Pons (tissue), 1 donor: ENCODE measurements at regions not wholly inside any gene's neighbourhood (a gene's known extent, or its start where the extent isn't known, plus 50 kb on each side); places are given as distances from the start of the nearest gene placed in this dataset.
A peak's percentile ranks its signal among the peaks of the same experiment; 100 is the strongest.
"Not testable (repeated sequence)": the region's sequence is repeated elsewhere in the genome, so short reads cannot be mapped to it uniquely, and the experiment has no call there.

Experiments
- DNase-seq: peaks from one replicate; pipeline ENCODE4 v3.0.0-alpha.2; 2016; ENCODE audit warnings: low spot score

DNA sequence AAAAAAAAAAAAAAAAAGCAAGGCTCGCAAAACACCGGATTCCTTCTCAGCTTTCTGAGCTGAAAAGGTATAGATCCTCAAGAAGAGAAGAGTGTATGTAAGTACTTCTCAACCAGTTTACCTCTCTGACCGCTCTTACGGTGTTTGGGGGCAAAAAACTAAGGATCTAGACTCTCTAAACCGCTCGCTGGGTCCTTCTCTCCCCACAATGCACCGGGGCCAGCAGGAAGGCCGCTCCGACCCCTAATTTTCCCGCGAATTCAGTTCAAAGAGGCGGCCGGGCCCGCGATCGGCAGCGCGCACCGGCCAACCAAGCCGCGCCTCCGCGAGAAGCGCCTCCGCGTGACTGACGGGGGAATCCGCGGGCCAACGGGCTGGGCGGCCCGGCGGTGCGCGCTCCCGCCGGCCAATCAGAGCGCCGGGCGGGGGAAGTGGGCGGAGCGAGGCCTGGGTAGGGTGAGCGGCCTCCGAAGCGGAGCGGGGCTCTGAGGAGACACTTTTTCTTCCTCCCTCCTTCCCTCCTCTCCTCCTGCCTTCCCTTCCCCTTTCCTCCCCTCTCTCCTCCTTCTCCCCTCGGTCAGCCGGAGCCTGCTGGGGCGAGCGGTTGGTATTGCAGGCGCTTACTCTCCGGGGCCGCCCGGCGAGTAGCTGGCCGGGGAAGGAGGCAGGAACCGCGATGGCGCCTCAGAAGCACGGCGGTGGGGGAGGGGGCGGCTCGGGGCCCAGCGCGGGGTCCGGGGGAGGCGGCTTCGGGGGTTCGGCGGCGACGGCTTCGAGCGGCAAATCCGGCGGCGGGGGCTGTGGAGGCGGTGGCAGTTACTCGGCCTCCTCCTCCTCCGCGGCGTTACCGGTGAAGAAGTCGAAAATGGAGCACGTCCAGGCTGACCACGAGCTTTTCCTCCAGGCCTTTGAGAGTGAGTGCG is 93.0 kb downstream of the CRLF3 start:
- peak; percentile 79 for DNase-seq

DNA sequence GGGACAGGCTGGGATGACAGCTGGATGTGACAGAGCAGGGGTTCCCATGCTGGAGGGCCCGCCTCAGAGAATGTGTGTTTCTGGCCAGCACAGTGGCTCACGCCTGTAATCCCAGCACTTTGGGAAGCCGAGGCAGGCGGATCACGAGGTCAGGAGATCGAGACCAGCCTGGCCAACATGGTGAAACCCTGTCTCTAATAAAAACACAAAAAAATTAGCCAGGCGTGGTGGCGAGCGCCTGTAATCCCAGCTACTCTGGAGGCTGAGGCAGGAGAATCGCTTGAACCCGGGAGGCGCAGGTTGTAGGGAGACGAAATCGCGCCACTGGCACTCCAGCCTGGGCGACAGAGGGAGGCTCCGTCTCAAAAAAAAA is 93.7 kb downstream of the CRLF3 start:
- DNase-seq, result not testable (repeated sequence)

DNA sequence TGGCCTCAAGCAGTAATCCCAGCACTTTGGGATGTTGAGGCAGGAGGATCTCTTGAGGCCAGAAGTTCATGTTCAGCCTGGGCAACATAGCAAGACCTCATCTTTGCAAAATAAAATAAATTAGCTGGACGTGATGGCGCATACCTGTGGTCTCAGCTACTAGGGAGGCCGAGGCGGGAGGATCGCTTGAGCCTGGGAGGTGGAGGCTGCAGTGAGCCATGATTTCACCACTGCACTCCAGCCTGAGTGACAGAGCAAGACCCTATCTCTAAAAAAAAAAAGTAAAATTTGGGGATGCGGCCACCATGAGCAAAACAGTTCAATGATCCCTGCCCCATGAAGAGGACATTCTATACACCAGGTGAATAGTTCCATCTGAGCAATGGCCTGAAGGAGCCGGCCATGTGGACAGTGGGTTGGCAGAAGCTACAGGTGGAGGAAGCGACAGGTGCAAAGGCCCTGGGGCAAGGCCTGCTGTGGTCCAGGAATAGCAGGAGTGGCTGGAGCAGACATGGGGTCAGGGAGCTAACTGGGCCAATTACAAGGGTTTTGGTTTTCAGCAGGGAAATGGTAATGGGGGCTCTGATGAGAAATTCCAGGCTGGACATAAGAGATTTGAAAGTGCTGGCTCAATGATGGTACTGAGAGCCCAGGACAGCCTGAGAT is 94.2 kb downstream of the CRLF3 start:
- not testable (repeated sequence) for DNase-seq

DNA sequence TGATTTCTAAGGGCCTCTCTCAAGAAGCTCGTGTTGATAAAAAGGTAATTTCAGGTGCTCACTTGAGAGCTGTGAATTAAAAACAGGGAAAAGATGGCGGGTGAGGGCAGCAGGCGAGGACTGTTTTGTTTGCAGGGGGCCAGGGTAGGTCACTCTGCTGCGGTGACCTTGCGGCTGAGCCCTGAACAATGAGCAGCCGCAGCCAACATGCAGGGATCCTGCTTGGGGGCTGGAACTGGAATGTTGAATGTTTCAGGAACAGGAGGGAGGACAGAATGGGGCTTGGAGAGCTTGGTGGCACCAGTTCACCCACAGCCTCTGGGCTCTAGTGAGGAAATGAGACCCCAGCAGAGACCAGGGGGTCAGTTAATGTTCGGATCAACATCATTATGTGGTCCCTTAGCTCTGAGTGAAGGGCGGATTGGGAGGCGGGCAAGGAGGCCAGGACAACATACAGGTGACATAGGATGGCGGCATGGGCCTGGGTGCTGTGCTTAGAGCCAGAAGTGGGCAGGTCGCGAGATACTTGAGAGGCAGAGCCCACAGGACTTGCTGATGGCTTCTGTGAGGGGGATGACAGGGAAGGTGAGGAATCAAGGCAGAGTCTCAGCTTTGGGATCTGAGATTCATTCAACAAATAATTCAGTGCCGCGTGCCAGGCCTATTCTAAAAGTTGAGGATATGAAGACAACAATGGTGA is 94.9 kb downstream of the CRLF3 start:
- not testable (repeated sequence) for DNase-seq

DNA sequence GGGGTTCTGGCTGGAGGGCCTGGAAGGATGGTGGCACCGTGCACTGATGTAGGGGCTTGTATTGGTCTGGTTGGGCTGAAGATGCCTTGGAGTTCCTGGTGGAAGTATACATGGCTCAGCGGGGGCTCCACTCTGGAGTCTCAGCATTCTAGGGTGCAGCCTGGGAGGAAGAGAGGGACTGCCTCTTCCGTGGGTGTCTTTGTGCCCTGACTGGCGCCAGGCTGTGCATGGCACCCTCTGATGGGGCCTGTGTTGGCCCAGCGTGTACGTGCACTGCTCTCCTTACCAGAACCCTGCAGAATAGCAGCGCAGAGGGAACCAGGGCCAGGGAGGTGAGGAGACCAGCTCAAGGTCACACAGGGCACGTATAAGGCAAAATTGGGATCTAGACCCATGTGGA is 97.0 kb downstream of the CRLF3 start:
- DNase-seq, result not testable (repeated sequence)

DNA sequence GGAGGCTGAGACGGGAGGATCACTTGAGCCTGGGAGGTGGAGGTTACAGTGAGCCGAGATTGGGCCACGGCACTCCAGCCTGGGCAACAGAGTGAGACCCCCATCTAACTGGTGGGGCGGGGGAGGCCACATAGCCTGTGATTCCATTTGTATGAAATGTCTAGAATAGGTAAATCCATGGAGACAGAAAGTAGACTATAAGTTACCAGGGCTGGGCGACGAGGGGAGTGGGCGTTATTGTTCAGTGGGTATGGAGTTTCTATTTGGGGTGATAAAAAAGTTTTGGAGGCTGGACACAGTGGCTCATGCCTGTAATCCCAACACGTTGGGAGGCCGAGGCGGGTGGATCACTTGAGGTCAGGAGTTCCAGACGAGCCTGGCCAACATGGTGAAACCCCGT is 97.8 kb downstream of the CRLF3 start:
- DNase-seq, result not testable (repeated sequence)

DNA sequence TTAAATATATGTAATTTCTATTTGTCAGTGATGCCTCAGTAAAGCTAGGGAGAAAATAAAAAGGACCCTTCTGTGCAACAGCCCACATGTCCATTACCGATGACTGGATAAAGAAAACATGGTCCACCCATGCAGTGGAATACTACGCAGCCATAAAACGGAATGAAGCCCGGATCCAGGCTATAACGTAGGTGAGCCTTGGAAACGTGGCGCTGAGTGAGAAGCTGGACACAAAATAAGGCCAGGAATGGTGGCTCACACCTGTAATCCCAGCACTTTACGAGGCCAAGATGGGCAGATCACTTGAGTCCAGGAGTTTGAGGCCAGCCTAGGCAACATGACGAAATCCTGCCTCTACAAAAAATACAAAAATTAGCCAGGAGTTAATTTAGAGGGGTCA is 98.2 kb downstream of the CRLF3 start:
- DNase-seq, result not testable (repeated sequence)

DNA sequence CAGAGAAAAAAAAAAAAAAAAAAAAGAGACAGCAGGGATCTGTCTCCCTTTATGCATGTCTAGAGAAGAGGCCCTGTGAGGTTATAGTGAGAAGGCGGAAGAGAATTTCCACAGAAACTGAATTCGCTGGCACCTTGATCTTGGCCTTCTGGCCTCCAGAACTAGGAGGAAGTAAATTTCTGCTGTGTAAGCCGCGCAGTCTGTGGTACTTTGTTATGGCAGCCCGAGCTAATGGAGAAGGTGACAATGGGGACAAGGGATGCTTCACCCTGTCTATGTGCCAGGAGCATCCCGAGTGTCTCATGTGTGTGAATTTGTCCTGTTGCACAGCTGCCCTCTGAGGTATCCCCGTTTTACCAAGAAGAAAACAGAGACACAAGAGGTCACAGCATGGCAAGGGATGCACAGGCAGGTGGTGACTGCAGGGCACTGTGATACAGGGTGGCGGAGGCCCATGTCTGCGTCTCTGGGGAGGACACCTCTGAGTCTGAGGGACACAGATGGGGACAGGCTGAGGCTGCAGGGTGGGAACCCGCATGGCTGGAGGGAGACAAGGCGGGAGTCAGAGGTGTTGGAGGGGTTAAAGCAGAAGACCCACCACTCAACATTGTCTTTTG is 100.3 kb downstream of the CRLF3 start:
- DNase-seq, result not testable (repeated sequence)

DNA sequence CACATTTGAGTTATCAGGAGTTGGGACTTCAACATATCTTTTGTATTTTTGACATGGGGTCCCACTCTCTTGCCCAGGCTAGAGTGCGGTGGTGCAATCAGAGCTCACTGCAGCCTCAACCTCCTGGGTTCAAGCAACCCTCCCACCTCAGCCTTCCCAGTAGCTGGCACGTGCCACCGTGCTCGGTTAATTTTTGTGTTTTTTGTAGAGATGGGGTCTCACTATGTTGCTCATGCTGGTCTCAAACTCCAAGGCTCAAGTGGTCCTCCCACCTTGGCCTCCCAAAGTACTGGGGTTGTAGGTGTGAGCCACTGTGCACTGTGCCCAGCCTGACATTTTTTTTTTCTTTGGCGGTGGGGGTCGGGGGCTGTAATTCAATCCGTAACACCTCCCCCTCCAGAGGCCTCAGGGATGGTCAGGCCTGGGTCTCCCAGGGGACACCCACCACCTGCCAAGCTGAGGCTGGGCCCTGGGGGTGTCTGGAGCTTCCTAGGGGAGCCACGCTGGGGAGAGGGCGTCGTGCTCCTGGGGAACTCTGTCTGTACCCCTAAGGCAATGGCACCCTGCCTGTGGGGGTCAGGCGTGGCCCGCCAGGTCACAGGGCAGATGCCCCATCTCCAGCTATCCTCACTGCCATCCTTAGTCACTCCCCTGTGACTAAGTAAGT is 102.2 kb downstream of the CRLF3 start:
- not testable (repeated sequence) for DNase-seq

DNA sequence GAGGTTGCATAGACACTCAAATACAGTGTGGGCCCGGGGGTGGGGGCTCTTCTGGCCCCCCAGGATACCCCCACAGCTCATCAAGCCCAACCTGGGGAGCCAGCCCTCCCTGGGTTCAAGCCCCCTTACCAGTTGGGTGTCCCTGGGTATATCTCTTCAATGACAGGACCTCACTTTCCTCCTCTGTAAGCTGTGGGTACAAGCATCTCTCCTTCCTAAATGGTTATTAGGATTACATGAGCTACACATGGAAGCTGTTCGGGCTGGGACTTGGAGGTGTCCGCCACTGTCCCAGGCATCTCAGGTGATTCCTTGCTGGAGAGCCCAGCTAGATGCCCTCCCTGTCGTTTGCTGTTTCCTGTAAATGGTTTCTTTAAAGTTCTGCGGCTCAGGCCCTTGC is 103.5 kb downstream of the CRLF3 start:
- not testable (repeated sequence) for DNase-seq

DNA sequence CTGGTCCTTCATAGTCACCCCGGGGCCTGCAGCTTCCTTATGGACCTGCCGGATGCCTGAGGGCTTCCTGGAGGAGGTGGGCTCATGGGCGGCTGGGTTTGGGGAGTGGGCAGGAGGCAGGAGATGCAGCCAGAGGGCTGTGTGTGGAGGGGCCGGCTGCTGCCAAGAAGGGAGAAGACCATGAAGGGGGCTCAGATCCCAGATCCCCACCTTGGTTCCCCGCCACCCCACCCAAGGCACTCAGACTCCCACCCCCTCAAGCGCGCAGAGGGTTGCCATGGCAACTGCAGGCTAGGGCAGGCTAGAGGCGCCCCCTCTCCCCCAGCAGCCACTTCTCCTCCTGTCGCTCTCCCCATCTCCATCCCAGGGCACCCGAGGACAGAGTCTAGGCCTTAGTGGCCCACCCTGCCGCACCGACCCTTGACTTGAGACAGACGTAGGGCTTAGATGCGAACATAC is 104.5 kb downstream of the CRLF3 start:
- DNase-seq, result no peak

DNA sequence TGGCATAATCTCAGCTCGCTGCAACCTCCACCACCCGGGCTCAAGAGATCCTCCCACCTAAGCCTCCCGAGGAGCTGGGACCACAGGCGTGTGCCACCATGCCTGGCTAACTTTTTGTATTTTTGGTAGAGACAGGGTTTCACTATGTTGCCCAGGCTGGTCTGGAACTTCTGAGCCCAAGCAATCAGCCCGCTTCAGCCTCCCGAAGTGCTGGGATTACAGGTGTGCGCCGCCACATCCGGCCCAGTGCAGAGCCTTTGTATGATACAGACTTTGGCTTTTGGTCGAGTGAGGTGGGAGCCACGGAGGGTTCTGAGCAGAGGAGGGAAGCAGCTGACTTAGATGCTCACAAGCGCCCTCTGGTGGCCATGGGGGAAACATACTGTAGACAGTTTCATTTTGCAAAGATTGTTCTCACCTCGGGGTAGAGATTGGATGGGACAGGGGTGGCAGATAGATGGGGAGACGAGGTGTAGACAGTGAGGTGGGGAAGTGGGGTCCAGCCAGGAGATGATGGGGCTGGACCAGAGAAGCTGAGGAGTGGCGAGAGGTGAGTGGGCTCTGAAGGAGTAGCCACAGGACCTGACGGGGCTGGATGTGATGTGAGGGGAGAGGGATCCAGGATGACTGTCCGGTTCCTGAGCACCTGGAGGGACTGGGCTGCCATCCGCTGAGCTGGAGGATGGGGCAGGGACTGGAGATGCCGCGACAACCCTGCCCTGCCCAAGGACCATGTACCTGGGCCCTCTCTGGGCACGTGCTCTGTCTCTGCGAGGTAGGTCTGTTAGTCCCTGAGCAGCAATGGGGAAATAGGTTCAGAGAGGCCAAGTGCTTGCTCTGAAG is 105.1 kb downstream of the CRLF3 start:
- DNase-seq, result not testable (repeated sequence)

DNA sequence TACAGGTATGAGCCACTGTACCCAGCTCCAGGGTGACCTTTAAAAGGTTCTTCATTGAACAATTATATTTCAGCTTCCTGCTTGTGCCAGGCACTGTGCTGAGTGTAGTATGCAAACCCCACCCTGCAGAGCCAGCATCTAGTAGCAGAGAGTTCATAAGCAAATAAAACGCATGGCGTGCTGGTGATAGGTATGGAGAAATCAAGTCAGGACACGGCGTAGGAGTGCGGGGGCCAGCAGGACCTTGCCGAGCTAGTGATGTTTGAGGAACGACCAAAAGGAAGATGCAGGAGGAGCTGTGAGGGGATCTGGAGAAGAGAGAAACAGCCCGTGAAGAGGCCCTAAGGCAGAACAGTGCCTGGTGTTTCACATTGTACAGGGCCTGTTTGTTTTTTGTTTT is 105.8 kb downstream of the CRLF3 start:
- DNase-seq, result not testable (repeated sequence)

DNA sequence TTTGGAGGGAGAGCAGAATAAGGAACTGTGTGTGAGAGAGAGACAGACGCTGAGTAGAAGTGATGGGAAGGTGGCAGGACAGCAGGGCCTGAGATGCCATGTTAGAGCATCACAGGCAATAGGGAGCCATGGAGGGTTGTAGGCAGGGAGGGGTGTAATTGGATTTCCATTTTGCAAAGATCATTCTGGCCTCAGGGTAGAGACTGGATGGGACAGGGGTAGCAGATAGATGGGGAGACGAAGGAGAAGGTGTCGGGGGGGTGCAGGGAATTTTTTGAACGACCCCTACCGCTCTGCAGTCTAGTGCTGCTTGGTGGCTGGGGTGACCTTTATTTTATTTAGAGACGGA is 106.4 kb downstream of the CRLF3 start:
- not testable (repeated sequence) for DNase-seq

DNA sequence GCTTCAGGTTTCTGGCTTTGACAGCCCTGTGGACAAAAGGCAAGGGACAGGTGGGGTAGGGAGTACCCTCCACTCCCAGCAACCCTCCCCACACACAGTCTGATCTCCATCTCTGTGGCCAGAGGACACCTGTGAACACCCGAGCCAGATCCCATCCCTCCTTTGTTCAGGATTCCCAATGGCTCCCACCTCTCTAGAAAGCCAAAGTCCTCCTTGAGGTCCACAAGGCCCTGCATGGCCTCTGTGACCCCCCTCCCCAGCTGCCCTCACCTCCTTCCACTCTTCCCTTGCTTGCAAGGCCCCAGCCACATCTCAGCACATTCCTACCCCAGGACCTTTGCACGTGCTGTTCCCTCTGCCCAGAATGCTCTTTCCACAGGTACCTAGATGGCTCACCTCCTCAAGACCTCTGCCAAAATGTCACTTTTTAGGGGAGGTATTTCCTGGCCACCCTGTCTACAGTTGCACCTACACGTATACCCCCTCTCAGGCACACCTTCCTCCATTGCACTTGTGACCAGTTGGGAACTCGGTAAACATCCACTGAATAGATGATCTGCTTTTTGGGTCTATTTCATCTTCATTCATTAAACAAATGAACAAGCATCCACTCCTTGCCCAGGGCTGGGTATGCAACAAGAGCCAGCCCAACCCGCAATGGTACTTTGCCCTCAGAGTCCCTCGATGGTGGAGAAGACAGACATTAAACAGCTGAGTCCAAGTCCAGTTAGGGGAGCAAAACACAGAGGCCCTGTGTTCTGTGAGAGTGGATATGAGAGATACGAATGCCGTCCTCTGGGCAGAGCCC is 107.0 kb downstream of the CRLF3 start:
- no peak for DNase-seq

DNA sequence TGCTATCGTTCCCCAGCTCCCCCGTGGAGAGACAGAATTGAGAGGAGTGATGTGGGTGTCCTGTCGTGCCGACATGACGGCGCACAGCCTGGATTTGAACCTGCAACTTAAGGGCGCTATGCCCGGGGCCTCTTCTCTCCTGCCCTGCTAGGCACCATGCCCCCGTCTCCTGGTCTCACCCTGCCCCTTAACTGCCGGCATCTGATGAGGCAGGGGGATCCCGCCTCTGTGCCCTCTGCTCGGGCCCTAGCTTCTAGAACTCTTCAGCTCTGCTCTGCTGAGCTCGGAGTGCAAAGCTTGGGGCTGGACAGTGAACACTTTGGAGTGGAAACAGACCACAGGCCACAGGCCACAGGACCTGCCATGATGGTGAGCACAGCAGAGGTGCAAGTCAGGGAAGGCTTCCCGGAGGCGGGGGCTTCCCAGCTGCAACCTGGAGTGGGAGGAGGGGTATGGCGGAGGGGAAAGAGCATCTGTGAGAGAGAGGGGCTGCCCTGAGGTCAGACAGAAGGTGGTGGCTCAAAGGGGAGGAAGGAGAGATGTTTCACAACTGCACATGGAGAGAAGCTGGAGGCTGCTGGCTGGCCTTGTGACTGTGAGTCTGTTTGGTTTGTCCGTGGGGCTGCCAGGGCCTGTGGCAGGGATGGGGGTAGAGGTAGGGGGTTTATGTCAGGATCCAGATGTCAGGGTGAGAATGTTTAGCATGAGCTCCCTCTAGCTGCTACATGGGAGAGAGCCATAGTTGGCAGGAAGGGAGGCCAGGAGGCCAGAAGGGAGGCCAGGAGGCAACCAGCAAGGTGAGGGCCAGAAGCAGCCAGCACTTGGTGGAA is 107.8 kb downstream of the CRLF3 start:
- DNase-seq, result no peak

DNA sequence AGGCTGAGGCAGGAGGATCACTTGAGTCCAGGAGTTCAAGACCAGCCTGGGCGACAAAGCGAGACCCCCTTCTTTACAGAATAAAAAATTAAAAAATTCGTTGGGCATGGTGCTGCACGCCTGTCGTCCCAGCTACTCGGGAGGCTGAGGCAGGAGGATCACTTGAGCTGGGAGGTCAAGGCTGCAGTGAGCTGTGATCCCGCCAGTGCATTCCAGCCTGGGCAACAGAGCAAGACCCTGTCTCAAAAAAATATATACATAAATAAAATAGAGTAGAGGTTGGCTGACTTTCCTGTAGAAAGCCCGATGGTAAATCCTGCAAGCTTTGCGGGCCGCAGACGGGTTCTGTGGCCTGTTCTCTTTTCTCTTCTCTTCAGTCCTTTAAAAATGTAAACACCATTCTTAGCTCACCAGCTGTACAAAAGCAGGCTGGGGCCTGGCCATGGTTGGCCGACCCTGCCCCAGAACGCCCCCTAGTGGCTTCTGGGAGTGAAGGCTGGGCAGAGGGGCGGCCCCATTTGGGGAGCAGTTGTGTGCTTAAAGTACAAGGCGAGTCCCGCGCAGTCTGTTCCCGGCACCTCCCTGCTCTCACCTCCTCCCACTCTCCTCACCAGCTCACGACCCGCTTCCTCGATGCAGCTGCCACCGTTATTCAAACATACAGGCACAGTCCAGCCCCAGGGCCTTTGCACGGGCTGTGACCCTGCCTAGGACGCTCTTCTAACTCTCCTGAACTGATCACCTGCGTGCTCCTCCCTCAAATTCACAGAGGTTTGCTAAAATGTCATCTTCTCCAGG is 109.5 kb downstream of the CRLF3 start:
- not testable (repeated sequence) for DNase-seq

DNA sequence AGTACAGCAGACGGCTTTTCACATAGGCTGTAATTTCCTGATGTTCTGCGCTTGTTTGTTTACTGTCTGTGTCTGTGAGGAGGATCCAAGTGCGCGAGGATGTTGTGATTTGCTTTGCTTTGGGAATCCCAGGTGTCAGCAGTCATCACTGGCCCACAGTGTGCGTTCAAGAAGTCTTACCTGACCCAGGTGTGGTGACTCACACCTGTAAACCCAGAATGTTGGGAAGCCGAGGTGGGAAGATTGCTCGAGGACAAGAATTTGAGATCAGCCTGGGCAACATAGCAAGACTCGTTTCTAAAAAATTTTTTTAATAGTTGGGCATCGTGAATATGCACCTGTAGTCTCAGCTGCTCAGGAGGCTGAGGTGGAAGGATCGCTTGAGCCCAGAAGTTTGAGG is 110.7 kb downstream of the CRLF3 start:
- not testable (repeated sequence) for DNase-seq
